GM13976 (cell line): ENCODE measurements at regions not wholly inside any gene's neighbourhood (a gene's known extent, or its start where the extent isn't known, plus 50 kb on each side); places are given as distances from the start of the nearest gene placed in this dataset.

Experiments used
- DNase-seq: peaks from one replicate; pipeline ENCODE4 v3.0.0; 2012; ENCODE audit warnings: low spot score
- CTCF ChIP-seq: IDR thresholded peaks from 2 replicates; pipeline ENCODE4 v1.5.1; 2012; ENCODE audit warnings: borderline replicate concordance, mild to moderate bottlenecking; ENCODE audit not compliant: insufficient read depth; ENCODE audit errors: extremely low read depth, missing control alignments, control extremely low read depth
- in situ Hi-C: fragments of 300-500 bp; cut with MboI; formaldehyde crosslinking; loops from one replicate; pipeline ENCODE4 v1.12.0; 2022; ENCODE audit warnings: low sequenced_read_pairs, mixed read lengths, inconsistent platforms; ENCODE audit not compliant: unreplicated experiment

DNA sequence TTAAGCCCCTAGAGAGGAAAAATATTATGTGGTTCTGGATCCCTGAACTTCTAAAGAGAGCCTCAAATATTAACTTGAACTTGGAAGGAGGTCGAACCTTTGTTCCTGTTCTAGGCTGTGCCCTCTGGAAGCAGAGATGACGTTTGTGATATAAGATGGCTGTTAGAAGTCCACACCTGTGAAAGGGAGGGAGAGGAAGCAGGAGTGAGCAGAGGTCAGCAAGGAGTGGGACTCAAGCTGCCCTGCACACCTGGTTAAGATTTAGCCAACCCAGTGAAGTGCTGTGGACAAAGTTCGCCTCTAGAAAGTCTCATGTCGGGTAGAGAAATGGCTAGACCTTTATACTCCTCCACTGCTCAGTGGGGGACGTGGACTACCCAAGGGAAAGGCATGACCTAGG is 566.2 kb downstream of the MID1IP1 start:
- in situ Hi-C loops = no loop called here
- no peak for DNase-seq
- no peak for TF ChIP-seq CTCF

DNA sequence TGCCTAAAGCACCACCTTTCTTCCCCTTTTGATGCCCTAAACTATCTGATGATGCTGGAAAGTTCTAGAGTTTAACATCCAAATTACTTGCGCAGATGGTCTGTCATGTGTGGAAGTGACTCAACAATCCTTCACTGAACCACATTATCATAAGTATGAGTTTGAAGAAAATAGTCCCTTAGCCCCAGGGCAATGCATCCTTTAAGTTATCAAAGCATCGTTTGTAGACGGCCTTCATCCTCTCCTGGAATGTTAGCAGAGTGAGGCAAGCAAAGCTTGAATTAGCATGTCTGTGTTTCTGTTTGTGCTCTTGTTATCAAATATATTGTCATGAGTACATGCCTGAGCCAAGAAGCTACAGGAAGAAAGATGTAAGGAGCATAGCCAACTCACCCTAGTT is 570.9 kb downstream of the MID1IP1 start:
- TF ChIP-seq CTCF = no peak
- no peak for DNase-seq
- in situ Hi-C loops = no loop called here

- no peak for TF ChIP-seq CTCF
- in situ Hi-C loops = no loop called here
- DNase-seq = no peak
Measured at GRCh38 chrX:39377157-39377556, 575.9 kb downstream of the MID1IP1 start.

DNA sequence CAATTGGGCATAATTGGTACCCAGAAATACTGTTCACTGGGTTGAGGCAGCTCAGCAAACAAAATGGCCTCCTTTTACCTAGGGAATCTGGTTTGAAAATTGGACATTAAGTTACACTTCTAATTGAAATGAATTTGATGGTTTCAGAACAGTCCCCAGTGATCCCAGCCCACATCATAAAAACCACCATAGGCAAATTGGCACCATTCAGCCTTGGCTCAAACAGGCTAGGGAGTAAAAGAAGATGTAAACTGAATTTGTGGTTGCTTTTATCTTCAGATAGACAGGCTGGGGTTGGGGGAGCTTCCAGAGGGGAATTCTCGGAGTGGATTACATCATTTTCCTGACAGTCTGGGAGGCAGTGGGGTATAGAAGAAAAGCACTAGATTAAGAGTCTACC is 576.5 kb downstream of the MID1IP1 start:
- TF ChIP-seq CTCF = no peak
- no peak for DNase-seq
- in situ Hi-C loops = no loop called here

GRCh38 chrX:39381422-39381821 is 580.2 kb downstream of the MID1IP1 start:
- no peak for DNase-seq
- in situ Hi-C loops = no loop called here
- no peak for TF ChIP-seq CTCF

GRCh38 chrX:39384996-39385395 is 583.7 kb downstream of the MID1IP1 start:
- DNase-seq = no peak
- no peak for TF ChIP-seq CTCF
- in situ Hi-C loops = no loop called here

DNA sequence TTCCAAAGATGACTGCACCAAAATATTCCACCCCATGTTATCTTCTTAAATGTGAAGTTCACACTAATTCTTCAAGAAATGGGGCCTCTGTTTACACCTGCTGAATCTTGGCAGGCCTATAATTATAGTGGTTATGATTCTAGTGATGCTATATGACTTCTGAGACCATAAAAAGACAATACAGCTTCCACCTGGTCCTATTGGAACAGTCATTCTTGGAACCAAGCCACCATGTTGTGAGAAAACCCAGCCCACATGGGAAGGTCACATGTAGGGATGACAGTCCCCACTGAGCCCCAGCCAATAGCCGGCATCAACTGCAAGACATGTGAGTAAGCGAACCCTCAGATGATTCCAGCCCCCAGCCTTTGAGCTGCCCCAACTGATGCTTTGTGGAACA is 587.5 kb downstream of the MID1IP1 start:
- no peak for DNase-seq
- in situ Hi-C loops = no loop called here
- no peak for TF ChIP-seq CTCF
